Hematopoietic multipotent progenitor cell treated with erythropoietin and hydrocortisone succinate and interleukin-3 and kit ligand, for 4 days (in vitro differentiated cells): ENCODE measurements at regions not wholly inside any gene's neighbourhood (a gene's known extent, or its start where the extent isn't known, plus 50 kb on each side); places are given as distances from the start of the nearest gene placed in this dataset.
A peak's percentile ranks its signal among the peaks of the same experiment; 100 is the strongest.

Source experiments
- DNase-seq: peaks from one replicate; pipeline ENCODE4 v3.0.0-alpha.2; 2015

DNA sequence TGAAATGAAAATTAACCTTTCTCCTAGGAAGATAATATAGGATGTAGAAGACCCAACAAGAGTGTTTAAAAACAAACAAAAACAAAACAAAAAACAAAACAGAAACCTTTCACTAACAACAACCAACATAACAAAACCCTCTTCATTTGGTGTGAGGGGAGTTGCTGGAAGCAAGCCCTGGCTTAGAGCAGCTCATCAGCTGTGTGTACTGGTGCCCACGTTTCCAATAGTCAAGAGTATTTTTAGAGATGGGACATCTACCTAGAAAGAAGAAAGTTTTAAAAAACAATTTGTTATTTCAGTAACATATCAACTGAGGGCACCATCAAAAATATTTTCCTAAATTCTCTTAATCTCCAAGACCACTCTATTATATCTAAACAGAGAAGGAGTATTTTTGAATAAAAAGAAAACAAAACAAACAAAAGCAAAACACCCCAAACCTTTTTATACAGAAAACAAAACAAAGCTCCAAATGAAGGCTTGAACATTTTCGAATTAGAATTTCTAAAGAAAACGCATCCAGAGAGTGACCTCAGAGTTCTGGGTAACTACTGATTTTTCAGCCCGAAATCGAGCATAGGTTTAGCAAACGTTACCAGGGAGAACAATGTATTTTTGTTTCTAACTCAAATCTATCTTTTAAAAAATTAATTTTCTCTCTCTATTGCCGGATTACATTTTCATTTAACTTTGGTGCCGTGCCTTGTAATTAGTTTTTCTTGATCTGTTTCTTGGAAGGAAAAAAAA, 134.6 kb downstream of the INSIG2 start:
- DNase-seq = no peak

DNA sequence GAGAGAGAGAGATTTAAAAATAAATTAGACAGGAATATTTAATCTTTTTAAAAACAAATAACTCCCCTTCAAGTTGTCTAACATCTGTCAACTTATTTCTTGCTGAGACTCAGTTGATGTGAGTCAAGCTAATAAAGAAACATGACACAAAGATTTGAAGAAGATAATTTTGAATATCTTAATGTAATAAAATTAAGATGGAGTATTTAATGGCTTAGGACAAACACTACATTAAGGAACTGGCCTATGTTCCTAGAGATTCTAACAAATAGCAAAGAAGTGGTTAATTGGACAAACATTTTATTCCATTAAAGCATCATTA, 134.0 kb downstream of the INSIG2 start:
- DNase-seq = no peak

DNA sequence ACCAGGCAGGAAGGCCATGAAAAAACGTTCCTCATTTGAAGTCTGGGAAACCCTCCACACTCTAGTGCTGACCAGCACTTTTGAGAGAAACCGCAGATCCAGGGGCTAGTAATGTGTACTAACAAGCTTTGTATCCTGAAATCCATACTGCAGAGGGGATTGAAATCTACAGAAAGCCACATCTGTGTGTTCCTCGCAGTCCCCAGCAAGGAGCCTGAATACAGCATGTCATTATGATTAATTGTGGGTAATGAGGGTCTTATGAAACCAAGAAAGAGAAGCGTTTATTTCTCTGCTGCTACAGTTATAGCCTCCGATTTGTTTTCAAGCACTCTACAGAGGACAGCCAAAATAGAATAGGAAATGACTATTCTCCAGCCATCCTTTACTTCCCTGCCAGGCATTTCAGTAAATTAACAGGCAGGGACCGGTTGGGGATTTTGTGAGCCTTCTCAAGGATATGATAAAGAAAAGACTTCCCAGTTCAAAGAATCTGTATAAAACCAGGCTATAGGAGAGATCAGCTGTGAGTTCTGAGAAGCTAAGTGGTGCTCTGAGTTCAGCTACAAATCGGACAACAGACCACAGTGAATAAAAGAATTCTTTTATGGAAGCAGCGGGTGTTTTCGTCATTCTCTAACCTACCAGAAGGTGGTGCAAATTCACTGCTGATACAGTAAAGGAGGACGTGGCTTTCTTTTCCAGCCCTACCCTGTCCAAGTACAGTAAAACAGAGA, 133.4 kb downstream of the INSIG2 start:
- peak; percentile 84 for DNase-seq

DNA sequence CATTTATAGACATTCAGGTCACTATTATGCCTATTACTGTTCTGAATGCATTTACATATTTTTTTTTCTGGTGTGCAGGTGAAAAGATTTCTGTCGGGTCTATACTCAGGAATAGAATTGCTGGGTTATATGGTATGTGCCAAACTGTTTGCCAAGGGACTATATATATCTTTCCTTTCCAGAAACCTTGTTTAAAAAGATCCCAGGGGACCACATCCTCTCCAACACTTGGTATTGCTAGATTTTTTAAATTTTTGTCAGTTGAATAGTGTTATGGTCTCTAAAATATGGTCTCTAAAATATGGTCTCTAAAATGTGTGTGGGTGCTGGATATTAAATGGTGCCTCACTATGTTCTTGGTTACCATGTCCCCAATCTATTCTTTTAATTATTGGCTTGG, 131.3 kb downstream of the INSIG2 start:
- DNase-seq = no peak

DNA sequence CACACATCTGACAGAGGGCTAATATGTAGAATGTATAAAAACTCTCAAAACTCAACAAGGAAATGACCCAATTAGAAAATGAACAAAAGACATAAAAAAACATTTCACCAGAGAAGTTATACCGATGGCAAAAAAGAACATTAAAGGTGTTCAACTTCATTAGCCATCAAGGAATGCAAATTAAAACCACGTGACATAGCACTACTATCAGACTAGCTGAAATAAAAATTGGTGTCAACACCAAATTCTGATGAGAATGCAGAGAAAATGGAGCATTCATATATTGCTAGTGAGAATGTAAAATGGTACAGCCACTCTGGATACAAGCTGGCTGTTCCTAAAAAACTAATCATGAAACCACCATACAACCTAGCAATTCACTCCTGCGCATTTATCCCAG, 128.0 kb downstream of the INSIG2 start:
- DNase-seq = no peak

DNA sequence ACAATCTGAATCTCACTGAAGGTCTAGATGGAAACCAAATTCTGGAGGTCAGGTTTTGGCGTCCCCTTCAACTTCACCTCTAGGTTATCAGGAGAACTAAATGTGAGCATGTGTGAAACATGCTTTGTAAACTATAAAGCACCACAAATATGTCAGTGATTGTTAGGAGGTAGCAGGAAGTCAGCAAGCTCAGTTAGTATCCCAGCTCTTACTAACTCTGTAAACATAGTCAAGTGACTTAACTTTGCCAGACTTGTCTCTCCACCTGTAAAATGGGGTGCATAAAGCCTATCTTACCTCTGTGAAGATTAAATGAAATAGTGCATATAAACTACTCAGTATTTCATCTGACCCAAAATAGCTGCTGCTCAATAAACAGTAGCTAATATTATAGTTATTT, 121.5 kb downstream of the INSIG2 start:
- no peak for DNase-seq

DNA sequence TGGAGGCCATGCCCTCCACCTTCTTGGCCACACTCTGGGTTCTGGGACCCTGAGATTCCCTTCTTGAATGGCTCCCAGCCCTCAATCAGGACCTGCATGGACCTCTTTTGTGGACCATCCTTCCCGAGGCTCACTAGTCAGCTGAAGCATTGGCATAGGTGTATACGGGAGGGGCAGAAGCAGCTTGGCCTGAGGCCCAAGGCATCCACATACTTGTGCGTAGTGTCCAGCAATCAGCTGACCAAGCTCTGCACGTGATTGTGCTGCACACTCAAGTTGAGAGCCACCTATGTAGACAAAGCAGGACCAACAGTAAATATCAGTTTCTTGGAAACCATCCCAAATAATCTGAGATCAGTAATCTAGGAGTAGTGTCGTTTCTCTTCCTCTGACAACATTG, 119.6 kb downstream of the INSIG2 start:
- no peak for DNase-seq

DNA sequence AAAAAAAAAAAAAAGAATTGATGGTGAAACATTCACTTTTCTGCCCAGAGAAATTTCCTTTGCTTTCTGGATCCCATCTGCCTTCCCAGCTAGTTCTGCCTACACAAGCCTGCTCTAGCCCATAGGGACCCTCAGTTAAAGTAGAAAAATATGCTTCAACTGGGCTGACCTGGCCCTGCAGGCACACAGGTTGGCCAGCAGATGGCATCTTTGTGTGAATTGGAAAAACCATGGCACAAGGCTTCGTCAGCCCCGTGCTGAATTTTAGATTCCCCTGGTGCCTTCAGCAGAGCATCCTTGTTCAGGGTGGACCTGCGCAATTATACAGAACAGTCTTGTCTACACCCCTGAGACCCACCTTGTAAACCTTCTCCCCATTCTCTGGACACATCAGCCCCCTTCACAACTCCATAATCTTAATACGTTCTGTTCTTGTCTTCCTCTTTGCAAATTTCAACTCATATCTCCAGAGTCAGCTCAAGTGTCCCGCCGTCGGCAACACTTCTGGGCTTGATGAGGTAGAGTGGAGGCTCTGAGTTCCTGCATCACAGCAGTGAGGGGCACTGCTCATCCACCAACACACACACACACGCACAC, 114.5 kb downstream of the INSIG2 start:
- peak; percentile 74 for DNase-seq

DNA sequence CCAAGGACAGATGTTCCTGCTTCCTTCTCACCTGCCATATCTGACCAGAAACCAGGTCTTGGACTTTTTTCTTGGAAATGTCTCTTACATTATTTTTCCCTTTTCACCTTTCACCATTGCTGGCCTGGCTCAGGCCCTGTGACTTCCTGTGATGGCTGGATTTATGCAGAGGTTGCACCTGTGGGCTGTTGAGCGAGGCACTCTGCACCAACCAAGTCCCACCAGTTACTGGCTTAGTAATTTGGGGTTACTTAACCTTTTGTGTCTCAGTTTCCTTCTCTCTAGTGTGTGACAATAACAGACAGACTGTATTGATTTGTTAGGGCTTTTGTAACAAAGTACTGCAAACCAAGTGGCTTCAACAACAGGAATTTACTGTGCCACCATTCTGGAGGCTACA, 110.0 kb downstream of the INSIG2 start:
- no peak for DNase-seq

DNA sequence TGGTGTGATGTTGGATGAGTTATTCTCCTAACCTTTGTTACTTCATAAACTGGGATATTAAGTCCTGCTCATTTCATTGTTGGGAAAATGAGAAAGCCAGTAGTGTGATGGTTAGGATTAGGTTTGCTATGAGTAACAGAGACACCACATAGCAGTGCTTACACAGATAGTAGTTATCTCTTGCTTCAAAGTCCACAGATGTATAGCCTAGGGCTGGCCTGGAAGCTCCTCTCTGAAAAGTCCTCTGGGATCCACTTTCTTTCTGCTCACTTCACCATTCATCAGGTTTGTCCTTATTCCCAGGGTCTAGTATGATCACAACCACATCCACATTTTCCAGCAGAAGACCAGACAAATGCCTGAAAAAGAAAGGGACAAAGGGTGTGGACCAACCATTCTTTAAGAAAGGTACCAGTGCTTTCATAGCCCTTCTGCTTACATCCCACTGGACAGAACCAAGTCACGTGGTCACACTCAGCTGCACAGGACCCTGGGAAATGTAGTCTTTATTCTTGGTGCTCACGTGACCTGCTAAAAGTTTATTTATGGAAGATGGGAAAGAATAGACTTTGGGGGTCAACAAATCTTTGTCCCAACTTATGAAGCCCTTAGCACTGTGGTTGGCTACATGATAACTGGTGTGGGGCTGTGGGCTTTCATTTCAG, 108.9 kb downstream of the INSIG2 start:
- no peak for DNase-seq

DNA sequence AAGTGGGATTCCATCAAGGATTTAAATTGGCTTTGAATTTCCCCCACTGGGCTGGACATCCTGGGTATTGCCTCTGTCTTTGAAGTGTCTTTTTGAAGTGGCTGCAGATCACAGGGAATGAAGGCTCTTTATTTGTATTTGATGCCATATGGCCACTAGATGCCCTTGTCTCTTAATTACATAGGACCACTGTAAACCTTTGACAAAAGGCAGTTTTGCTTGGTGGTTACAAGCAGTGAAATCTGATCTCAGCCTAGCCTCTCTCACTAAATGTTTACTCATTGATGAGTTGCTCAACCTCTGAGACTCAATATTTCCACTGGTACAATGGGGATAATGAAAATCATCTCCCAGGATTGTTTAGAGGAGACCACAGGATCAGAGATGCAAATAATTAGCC, 102.2 kb downstream of the INSIG2 start:
- no peak for DNase-seq

DNA sequence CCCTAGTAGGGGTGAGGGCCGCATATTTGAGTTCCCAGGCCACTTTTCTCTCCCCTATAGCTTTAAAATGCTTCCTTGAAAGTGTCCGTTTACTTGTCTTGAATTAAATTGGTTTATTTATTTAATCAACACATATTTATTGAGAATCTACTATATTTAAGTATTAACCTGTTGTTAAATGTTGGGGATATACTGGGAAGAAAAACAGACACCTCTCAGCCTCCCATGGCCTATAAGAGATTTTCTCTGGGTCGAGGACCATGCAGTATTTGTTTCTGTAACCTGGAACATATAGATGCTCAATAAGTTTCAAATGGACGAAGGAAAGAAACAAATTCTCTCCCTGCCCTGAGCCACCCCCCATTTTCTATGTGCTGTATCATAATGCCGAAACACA, 98.6 kb downstream of the INSIG2 start:
- DNase-seq = no peak

DNA sequence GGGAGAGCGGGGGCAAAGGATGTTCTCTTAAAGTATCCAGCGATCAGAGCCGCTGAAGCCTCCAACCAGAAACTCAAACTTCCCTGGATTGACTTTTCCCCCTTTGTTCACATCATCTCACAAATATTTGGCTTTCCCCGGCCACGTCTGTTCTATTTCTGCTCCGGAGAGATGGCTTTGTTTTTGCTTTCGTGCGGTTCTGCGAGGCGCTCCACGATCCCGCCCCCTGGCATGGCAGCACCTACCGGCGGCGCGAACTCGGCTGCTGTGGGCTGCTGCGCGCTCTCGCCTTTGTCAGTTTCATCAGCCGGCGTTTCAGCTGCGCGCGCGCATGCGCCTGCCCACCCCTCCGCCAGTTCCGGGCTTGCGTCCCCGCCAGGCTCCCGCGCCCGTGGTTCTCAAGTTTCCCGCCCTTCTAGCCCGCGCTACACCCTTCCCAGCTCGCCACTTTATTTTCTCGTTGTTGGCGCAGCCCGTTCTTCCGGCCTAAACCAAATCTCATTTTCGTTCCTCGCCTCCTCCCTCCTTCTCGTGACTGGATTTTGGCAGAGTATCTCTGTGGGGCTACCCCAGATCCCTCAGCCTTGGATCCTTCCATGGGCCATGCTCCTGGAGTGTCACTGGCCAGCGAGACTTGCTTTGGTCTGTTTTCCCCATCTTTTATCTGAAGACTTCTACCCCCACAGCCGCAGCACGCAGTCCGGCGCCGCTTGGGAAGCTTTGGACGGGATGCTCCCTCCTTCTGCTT, 98.0 kb downstream of the INSIG2 start:
- DNase-seq = peak; percentile 94

DNA sequence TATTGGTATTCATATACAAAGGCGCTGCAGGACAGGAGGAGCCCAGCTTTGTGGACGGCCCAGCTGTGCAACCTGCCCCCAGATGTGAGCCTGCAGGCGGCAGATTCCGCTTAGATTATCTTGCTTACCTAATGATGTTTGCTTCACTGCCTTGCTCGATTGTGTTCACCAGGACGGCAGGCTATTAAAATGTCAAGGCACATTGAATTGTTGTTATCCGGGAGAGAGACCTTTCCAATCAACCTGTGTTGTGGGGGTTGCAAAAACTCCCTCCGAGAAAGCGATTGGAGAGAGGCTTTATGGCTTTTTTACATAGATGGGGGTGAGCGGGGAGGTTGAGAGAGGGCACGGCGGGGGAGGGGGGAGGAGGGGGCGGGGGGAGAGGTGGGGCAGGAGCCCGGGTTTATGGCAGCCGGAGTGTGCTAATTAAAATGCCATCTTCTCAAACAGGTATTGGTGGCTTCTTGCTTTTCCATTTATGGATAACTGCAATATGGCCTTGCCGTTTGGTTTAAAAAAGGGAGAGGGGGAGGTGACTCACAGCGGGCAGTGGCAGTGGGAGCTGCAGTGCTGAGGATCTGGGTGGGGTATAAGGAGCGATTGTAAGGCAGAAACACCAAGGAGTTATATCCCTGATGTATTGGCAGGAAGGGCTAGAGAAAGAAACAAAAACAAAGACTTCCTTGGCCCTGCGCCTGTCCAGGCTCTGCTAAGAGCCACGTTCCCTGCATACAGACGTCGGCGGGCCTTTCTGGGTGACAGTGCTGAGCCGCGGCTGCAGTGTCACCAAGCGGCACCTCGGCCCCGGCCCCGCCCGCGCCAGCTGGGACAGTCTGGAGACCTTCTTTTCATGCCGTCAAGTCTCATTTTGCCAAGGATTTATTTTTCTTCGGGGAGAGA, 97.2 kb downstream of the INSIG2 start:
- DNase-seq = peak; percentile 81

DNA sequence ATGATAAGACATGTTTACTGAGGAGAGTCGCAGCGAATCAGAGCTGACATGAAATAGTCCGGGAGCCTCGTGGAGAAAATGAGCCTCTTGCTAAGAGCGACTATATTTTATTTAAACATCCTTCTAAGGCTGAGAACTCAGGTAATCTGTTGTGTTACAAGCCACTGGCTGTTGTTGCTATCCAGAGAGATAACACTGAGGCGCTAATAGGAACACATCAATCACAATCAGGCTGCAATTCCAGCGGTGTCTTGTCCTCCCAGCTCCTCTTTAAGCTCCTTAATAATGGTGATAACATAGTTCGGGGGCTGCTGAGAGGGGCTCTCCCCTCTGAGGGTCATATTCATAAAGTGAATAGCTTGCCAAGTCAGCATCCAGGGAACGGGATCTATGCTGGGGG, 95.1 kb downstream of the INSIG2 start:
- no peak for DNase-seq

DNA sequence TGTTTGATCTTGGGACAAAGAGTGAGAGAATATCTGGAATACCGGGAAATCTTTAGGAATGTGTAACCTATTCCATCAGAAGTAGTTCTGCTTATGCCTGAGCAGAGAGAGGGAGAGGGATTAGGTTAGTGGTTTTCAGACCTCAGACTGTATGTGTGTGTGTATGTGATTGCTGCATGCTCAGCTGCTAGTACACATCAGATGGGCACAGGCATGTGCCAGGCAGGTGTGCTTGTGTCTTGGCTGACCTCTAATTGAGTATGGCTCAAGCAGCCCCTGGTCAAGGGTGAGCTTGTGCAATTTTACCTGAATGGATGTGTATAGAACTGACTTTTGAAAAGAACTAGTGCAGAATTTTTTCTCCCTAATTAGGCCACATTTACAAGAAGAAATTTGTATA, 91.2 kb downstream of the INSIG2 start:
- DNase-seq = no peak

DNA sequence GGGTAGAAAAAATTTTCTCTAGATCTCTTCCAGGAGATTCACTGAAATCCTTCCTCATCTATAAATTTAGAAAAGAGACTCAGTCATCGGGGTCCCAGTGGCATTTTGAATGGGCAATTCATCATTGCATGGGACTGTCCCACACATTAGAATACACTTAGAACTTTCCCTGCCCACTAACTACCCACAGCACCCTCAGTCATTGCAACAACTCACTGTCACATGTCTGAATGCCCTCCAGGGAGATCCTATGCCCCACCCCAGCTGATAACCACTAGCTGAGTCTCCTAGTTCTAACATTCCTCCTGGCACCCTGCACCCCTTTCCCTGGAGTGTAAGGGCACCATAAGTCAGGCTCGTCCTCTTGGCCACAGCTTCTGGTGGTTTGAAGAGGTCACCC, 89.6 kb downstream of the INSIG2 start:
- no peak for DNase-seq

DNA sequence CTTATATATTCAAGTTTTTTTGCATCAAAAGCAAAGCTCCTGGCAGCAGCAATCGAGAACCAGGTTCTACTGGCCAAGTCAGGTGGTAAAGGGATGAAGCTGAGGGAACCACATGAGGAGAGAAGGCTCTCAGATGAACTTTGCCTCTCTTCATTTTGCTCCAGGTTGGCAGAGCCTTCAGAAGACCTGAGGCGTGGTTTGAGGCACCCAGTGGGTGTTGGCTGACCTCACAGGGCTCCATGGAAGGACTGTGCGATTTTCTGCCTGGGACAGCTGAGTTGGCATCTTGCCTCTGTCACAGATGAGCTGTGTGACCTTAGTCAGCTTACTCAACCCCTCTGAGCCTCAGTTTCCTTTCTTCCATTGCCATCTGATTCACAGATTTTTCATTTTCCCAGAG, 89.0 kb downstream of the INSIG2 start:
- no peak for DNase-seq

DNA sequence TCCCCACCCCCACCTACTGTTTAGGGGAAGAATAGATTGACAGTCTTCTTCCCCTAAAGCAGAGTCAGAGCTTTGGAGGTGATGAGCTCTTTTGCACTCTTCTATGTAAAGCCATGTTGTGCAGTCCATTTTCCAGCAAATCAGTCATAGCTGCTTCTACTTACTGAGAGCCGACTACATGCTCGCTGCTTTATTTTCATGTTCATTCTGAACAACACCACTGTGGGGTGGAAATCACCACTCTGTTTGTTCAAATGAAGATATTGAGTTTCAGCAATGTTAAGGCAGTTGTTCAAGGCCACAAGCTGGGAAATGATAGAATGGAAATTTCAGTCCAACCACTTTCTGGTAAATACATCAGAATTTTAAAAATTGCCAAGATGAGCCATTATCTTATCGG, 88.3 kb downstream of the INSIG2 start:
- DNase-seq = no peak

DNA sequence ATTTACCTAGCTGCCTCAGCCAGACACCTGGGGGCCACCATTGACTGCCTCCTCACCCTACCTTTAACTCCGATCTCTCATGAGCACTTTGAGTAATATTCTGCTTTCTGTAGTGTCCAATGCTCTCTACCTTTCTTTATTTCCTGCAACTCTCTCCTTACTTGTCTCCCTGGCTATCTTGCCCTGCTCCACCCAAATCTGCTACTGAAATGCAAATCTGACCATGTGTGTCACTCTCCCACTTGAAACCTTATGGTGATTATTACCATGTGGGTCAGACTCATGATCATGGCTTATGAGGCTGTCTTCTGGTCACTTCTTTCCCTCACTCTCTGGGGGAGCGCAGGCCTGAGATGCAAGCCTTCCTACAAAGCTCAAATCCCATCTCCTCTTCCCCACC, 83.3 kb downstream of the INSIG2 start:
- DNase-seq = no peak

DNA sequence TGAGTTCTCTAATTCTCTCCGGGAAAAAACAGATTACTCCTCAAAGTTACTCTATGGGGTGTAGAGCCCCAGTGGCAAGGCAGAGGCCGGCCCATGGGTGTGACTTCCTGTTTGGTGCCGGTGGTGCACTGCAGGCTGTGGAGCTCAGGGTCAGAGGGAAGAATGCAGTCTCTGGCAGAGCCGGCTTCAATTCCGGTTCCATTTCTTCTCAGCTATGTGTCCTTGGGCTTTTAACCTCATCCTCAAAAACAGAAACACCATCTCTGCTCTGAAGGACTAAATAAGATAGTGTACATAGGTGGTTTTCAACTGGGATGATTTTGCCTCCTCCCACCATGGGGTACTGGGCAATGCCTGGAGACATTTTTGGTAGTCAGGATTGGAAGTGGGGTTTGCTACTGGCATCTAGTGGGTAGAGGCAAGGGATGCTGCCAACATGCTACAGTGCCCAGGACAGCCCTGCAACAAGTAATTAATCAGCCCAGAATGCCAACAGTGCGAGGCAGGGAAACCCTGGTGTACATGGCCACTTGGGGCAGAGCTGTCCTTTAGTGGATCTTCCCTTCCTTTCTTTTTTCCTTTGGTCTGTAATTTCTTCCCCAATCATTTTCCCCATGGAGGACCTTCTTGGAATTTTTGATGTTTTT, 81.2 kb downstream of the INSIG2 start:
- DNase-seq = peak; percentile 80

DNA sequence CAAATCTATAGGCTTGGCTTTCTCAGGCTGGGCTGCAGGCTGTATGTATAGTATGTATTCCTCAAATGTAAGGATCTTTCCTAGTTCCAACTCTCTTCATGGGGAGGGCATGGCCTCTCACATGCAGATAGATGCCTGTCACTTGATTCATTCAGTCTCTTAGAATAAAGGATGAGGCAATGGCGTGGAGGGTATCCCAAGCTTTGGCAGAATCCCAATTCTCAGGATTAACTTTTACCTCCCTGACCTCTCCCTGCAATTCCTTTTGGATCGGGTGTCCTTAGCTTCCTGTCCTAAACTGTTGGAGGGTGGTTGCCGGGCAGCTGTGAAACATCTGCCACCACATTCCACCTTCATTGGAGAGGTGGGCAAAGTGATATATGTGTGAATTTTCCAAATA, 80.3 kb downstream of the INSIG2 start:
- no peak for DNase-seq
